Erythroblast (primary cell): ENCODE measurements at regions not wholly inside any gene's neighbourhood (a gene's known extent, or its start where the extent isn't known, plus 50 kb on each side); places are given as distances from the start of the nearest gene placed in this dataset.

Experiments used
- GATA1 ChIP-seq: IDR thresholded peaks from 2 replicates; pipeline ENCODE4 v1.6.1; 2011; ENCODE audit warnings: low read depth, mild to moderate bottlenecking, control low read depth, low read length, moderate library complexity
- POLR2A ChIP-seq: IDR thresholded peaks from 2 replicates; pipeline ENCODE4 v1.6.1; 2011; ENCODE audit warnings: mild to moderate bottlenecking, low read length

DNA sequence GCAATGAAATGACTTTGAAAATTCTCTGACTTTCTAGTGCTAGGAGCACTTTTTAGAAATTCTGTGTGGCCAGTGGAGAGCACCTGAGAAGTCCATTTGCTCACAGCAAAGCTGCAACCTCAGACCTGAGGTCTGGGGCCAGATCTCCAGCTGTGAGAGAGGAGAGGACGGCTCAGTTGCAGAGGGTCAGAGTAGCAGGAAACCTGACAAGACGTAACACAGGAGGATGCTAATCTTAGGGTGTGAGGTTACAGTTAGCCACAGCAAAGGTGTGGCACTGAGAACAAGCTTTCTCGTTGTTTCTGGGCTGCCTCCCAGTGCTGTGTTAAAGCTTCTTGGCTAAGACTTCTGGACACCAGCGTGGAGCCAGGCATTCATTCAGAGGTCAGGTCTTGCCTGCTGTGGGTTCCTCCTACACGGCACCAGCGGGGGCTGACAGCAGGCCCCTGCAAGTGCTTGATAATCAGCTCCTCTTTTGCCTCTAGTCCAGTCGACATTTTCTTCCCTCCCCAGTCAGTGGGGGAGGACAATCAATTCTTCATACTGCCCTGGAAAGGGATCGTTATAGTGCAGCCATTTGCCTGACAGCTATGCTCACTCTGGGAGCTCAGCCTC is 435.4 kb upstream of the DPP6 start:
- TF ChIP-seq POLR2A (no peak), GATA1 (no peak)
